ENCODE measurements at regions not wholly inside any gene's neighbourhood (a gene's known extent, or its start where the extent isn't known, plus 50 kb on each side); places are given as distances from the start of the nearest gene placed in this dataset.
"Not testable (repeated sequence)": the region's sequence is repeated elsewhere in the genome, so short reads cannot be mapped to it uniquely, and the experiment has no call there.

DNA sequence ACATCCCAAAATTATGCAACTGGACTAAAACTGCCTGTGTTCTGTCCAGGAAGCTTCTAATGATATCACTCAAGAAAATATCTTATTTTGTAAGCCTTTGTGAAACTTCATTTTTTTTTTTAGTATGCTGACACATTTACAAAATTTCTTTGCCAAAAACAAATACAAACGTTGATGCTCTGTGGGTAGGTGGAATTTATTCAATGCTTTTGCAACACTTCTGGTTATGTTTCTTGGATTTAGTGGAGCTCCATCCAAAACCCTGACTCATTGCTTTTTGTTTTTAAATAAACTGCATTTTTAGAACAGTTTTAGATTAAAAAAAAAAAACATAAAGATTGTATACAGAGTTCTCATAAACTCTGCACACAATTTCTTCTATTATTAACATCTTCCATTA, 250.9 kb upstream of the MAOA start:
- no peak for DNase-seq

DNA sequence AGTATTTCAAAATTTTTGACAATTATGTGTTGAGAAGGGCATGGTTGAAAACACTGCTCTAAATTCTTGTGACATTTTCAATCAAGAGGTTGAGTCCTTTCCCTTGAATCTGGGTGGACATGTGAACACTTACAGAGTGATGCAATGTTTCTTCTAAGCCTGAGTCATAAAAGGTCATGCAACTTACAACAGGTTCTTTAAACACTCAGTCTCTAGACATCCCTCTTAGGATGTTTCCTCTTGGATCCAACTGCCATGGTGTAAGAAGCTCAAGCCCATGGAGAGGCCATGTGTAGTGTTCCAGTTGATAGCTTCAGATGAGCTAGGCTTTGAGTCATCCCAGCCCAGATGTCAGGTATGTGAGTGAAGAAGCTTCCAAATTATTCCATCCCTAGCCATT, 232.2 kb upstream of the MAOA start:
- DNase-seq, result peak in 2 of 4 experiments; percentile 0 to 1

DNA sequence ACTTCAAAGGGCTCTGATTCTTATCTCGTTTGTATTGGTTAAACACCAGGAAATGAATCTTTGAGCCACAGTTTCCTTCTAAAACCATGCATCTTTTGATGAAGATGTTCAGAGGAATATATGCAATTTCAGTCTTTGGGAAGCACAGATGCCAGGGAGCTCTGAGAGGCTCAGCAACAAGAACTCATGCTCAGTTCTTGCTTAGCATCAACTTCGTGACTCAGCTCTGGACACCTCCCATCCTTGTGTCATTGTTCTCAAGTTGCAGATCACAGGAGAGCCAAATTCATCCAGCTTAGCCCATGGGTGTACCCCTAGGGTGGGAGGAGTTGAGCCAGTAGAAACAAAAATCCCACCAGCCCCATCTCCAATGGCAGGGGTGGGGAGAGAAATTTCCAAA, 219.6 kb upstream of the MAOA start:
- no peak for DNase-seq

DNA sequence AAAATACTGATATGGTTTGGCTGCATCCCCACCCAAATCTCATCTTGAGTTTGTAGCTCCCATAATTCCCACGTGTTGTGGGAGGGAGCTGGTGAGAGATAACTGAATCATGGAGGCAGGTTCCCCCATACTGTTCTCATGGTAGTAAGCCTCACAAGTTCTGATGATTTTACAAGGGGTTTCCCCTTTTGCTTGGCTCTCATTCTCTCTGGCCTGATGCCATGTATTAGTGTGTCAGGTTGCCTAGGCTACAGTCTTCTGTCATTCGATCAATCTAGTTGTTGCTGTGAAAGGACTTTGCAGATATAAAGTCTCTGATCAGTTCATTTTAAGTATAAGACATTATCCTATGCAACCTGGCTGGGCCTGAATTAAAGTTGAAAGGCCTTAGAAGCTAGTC, 209.3 kb upstream of the MAOA start:
- no peak for DNase-seq

DNA sequence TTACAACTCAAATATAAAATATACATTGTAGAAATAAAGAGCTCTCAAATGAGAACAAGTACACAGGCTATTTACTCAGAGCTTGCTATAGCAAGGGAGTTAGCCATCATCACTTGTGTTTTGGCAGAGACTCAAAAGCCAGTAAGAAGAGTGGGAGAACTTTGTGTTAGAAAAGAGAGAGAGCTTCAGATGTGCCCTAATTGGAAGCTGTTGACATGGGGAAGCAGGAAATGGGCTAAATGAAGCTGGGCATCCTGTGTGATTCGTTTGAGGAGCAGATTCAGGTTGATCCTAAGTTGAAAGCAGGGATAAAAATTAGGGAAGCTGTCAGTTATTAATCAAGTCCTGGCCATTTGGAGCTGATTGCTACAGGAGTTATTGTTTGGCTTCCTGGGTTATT, 207.4 kb upstream of the MAOA start:
- DNase-seq, result no peak

DNA sequence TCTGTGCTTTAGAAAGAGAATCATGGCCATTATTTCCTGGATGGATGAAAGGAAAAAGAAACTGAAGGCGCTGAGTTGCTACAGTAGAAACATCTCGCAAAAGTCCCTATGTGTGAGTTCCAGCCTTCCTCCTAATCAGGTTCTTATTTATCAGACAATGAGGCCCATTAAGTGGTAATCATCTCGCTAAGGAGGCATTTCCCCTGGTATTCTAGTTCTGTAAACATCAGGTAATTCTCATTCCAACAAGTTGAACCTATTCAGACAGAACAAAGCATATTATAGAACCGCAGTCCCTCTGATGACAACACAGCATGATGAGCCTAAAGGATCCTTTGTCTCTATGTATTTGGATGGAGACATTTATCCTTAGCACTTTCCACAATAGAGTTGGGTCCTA, 205.7 kb upstream of the MAOA start:
- no peak for DNase-seq

DNA sequence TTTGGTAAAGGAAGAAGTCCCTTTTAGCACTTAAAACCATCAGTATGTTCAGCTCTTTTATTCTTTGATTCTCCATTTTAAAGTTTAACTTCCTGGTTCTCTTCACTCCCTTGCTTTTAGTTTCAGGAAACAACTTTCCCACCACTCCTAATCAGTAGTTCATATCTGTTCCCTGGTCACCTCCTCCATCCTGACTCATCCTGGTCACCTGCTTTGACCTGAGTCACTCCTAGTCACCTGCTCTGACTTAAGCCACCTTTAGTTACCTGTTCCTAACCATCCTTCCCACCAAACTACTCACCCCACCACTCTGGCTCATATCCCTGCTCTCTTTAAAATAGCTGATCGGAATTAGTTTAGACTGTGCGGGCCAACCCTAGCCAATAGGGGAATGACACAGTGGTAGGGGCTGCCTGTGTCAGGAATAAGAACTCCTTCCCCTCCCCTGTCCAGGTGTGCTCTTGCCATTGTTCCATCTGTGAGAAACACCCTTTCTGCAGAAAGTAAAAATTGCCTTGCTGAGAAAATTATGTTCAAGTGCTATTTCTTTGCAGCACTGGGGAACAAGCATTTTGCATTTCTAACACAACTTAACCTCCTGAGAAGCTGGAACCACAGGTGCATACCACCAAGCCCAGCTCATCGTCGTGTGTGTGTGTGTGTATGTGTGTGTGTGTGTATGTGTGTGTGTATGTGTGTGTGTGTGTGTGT, 204.0 kb upstream of the MAOA start:
- not testable (repeated sequence) for DNase-seq

DNA sequence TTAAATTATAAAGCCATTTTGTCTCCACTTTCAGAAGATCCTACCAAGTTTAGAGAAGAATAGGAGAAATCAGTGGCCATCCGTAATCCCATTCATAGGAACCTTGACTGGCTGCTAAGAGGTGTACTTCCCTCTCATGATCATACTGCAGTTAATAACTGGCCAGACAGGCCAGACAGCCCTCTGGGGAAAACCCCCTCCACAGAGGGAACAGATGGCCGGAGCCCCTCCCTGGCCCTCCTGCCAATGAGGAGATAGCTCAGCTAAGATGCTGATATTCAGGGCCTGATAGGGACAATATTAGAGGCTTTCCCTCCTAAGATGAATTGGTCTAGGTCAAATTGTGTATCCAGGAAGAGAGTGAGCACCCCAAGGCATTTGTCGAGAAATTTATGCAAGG, 200.0 kb upstream of the MAOA start:
- no peak for DNase-seq

DNA sequence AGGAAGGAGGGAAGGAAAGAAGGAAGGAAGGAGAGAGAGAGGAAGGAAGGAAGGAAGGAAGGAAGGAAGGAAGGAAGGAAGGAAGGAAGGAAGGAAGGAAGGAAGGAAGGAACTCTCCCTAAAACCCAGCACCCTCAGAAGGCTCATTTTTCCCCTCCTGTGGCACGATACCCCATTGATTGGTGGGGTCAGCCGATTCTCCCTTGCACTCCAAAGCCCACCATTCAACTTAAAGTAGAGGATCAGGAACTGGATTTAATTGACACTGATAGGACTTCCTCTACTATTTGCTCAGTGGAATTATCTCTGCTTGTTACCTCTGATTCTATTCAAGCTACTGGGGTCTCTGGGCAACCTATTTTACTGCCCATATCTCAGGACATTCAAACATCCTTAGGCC, 199.2 kb upstream of the MAOA start:
- DNase-seq, result no peak

DNA sequence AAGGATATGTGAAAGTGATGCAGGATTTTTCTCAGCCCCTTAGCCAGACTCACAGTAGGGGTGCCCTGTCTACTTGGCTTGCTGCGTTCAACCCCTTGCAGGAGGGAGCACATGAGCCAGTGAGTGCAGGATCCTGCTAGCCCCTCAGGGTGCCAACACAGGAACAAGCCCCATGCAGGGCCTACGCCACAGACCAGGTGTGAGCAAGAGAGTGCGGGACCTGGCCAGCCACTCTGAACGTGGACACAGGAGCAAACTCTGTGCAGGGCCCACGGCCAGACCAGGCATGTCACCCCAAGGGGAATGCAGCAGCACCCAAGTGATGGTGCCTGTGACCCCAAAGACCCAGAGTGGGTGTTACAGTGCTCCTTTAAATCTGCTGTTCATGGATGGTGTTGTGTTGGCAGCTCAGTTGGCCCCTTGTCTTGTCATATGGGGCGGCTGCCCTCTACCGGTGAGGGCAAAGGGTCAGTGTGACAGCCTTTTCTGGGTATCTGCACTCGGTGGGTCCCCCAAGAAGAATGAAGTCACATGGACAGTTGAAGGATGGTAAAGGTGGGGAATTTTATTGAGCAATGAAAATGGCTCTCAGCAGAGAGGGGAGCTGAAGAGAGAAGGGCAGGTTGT, 188.4 kb upstream of the MAOA start:
- no peak for DNase-seq

DNA sequence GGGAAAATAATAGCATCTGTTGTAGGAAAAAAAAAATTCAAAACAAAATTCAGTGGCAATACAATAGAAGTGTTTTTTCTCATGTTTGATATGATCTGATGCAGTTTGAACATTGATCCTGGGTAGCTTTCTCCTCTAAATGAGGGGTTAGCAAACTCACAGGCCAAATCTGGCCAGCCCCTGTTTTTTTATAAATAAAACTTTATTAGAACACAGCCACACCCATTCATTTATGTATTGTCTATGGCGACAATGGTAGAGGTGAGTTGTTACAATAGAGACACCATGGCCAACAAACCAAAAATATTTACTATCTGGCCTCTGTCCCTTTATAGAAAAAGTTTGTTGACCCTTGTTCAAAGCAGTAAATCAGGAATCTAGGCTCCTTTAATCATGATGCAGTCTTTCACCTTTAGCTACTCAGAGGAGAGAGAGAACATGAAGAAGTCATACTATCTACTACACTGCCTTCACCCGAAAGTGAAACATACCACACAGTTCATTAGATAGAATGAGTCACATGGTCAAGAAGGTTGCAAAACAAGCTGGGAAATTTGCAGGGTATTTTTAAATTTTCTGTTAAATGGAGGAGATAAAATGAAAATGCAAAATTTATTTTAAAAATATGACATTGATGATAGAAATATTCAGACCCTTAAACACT, 186.6 kb upstream of the MAOA start:
- no peak for DNase-seq

DNA sequence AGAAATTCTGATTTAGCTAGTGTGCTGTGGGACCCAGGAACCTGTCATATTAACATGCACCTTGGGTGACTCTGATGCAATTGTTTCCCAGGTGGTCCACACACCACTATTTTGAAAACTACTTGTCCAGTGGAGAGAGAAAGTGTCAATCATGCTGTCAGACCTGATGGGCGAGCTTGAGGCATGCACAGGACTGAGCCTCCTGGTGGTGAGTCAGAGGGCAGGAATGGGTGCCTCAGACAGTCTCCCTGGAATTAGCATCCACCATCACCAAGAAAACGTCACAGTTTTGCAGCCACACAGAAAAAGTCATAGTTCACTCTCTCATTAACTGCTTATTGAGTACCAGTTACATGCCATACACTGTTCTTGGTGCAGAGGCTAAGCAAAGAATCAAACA, 181.8 kb upstream of the MAOA start:
- DNase-seq, result no peak

DNA sequence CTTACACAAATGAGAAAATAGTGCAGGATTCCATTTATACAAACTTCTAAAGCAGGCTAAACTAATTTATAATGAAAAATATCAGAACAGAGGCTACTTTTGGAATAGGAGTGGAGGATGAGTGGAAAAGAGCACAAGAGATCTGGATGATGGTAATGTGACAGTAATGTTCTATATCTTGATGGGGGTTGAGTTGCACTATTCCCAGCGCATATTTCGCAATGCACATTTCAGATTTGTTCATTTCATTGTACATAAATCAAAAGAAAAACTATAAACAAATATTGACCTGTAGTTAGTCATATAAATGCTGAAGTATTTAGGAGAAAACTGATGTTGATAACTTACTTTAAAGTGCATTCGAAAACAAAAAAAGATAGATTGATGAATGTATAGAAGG, 177.0 kb upstream of the MAOA start:
- DNase-seq, result no peak

DNA sequence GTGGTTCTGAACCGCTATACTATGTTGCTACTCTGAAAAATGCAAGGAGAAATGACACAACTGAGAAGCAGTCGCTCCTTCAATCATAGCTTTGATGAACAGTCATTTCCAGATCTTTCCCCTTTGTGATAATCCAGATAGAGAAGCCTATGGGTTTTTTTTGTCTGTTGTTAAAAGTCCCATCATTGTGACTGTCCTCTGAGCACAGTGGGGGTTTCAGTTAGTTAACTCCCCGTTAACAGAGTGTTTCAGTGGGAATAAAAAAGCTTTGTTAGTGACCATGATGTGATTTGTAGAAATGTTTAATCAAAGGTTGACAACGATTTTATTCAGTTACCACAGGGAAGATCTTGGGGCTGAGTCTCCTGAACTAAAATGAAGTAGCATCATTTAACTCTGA, 176.2 kb upstream of the MAOA start:
- no peak for DNase-seq

DNA sequence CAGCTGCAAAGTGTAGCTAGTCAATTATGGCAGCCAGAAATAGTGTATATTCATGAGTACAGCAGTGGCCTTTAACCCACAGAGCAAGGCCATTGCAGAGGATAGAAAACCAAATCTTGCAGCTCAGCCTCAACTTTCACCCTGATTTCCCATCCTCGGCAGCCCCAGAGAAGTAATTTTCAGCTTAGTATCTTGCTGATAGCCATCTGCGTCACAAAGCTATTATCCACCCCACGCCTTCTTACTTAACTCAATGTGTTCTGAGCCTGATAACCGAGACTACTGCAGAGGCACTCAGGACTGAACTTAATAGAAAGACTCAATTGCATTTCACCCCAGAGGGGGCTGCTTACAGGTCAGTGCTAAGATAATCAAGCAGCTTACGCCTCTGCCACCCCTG, 174.5 kb upstream of the MAOA start:
- DNase-seq, result no peak

DNA sequence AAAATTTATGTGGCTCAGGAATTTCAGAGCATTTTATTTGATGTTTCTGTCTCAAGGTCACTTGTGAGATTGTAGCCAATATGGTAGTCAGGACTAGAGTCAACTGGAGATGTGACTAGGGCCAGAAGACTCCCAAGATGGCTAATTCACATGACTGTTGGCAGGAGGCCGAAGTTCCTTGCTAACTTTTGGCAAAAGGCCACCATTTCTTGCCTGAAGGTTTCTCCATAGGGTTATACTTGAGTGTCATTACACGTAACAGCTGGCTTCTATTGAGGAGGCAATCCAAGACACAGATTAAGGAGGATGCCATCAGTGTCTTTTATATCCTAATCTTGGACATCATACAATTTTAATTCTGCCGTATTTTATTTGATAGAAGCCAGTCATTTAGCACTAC, 162.3 kb upstream of the MAOA start:
- no peak for DNase-seq

DNA sequence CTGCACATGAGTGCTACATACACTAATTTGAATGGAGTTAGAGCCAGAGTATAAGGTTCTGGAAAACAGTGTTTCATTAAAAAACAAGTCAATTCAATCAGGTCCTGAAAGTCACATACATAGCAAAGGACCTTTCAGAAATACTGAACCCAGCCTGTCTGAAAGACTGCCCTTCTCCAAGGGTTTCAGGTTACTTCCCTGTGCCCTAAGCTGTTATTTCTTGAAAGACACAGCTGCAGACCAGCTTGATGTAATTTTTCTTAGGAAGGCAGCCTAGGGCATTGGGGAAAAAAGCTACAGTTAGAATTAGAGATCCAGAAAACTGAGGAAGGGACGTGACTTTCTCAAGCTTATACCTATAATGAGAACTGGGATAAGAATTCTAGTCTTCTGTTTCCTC, 155.9 kb upstream of the MAOA start:
- no peak for DNase-seq

DNA sequence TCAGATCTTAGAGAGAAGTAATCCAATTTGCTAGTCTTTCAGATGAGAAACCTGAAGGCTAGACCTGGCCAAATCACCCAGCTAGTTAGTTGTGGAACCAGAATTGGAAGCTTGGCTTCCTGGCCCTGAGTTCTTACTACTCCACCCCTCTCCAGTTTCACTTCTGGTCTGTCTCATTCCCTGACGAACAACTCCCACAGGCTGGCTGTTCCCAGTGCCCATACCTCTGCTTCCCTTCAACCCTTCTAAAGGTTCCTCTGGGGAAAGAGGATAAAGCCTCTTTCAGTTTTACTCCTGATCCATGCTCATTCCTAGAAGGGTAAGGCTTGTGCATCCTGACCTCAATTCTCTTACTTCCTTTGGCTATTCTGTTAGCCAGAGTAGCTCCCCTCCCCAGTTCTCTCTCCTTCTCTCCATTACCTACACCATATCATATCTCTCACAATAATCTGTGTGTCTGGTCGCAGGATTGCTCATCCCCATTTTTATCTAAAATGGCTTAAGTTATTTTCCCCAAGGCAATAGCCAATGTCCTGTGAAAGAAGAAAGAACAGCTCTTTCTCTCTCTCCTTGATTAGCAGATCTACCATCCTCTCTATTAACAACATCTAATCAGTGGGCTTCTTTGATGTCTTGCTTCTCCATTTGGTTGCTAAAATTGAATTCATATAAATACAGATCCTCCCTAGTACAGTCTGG, 155.0 kb upstream of the MAOA start:
- DNase-seq, result peak in 2 of 4 experiments; percentile 4 to 7

DNA sequence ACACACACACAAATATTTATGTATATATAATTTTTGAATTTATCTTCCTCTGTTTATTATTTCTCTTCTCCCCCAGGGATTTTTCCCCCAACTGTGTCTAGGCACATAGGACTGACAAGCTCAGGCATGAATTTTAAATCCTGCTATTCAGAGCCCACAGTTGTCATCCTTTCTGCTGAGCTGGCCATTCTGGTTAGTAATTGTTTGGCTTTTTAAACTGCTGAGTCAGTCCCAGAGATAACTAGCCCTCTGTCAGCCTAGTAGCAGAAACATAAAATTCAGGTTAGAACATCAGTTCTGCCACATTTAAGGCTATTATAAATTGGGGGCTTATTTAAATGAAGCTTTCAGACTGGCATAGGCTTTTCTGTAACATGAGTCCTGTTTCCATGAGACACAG, 151.7 kb upstream of the MAOA start:
- no peak for DNase-seq

DNA sequence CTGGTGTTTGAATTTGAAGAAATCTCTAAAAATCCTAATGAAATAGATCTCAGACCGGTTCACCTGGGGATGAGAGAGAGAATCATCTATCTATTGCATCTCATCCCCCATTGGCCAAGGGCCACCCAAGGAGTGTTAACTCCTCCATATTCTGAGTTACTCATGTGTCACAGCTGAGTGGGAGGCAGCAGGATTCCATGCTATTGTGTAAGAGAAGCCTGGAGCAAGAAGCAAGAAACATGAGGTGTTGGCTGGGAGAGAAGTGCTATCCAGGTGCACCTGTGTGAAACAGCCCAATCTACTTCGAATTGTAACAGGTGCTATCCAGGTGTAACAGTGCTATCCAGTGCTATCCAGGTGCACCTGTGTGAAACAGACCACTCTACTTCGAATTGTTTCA, 150.3 kb upstream of the MAOA start:
- no peak for DNase-seq

DNA sequence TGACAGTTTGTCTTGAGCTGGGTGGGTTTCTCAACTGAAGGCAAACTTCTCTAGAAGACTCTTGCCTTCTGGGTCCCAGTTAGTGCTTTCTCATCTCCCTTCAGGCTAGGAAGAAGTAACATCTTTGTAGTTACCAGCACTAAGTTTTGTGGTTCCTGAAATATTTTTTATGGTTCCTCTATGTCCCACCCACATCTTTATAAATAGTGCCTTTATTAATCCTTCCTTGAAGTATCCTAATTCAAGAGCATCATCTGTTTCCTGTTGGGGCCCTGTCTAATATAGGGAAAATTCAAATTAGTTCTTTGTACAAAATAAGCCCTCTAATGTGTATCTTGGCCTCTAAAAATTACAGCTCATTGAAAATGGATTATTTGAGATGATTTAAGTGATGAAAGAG, 147.4 kb upstream of the MAOA start:
- no peak for DNase-seq

DNA sequence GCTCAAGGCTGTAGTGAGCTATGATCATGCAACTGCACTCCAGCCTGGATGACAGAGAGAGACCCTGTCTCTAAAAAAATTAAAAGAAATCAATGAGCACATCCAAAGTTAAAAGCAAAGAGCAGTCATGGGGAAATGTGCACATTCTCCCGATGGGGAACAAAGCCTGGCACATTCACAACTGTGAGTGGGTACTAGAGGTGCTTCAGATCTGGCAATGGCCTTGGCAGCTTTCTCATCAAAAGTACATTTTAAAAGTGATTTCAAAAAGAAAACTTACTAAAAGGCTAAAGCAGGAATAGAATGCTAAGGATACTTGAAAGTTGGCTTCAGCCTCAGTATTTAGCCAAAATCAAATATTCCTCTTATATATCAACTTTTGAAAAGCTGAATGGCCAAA, 145.9 kb upstream of the MAOA start:
- no peak for DNase-seq

DNA sequence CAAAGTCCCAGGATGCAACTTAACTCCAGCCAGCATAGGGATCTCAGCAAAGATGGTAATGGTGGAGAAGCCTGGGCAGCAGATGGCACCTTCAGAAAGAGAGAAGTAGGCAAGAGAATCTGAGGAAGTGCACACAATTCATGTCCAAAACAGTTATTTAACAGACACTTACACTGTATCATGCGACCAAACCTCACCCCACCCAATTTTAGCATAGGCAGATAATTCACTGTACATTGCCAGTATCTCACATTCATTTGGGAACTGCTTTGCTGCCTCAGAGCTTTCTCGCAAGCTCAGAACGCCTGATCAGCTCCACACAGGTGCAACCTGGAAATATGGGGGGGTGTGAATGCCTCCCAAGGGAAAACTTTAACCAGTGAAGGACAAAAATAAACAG, 143.0 kb upstream of the MAOA start:
- DNase-seq, result no peak

DNA sequence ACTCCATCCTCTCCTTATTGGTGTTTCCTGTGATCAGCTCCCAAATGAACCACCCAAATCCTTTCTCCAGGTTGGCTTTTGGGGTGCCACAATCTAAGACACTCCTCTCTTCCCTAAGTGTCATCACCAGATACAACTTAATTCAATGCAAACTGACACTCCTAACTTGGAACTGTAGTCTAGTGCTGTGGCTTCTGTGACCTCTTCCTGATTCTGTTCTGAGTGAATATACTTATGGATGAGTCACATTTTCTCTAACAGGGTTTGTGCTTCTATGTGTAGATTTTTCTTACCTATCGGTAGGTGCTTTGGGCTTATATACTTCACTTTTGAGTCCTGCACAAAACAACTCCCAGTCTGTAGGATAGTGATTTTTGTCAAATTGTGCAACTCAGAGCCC, 141.3 kb upstream of the MAOA start:
- DNase-seq, result no peak

Data from suppressor macrophage (primary cell).